PC-9 (cell line): ENCODE measurements at regions not wholly inside any gene's neighbourhood (a gene's known extent, or its start where the extent isn't known, plus 50 kb on each side); places are given as distances from the start of the nearest gene placed in this dataset.

Source experiments
- BruUV-seq: library from RNA; stranded (reverse); fragments of 400-500 nt; replicated peaks from 2 replicates; lab custom pipeline; 2021; lab: Mats Ljungman, UMichigan
- CTCF ChIA-PET: fragments of 300-600 bp; sonication (Branson Sonifier 250); formaldehyde crosslinking; loops from one replicate; lab custom pipeline; 2022; ENCODE audit warnings: antibody characterized with exemption; lab: Charles Lee
- POLR2A ChIA-PET: fragments of 300-600 bp; sonication (Branson Sonifier 250); formaldehyde crosslinking; loops from one replicate; lab custom pipeline; 2022; ENCODE audit warnings: antibody characterized with exemption; ENCODE audit not compliant: unreplicated experiment; lab: Charles Lee
- DNase-seq, 2 experiments: peaks; one replicate each; pipeline versions ENCODE4 v3.0.0 to v3.0.0-alpha.2; 2015 to 2022; ENCODE audit warnings: mixed read lengths in 1 of 2
- H2AFZ ChIP-seq: fragments of 200-600 bp; sonication (generic); 2 replicates; pipeline ENCODE4 v1.8.1; 2017; ENCODE audit warnings: antibody characterized with exemption
- H3F3A ChIP-seq: fragments of 200-600 bp; sonication (generic); 2 replicates; pipeline ENCODE4 v1.8.1; 2017; ENCODE audit warnings: antibody characterized with exemption, mild to moderate bottlenecking, low read depth; ENCODE audit not compliant: insufficient read depth
- H3K27ac ChIP-seq: fragments of 200-600 bp; sonication (generic); 2 replicates; pipeline ENCODE4 v1.6.1; 2016; ENCODE audit warnings: mixed run types
- H3K27me3 ChIP-seq: fragments of 200-600 bp; sonication (generic); 2 replicates; pipeline ENCODE4 v1.6.1; 2016; ENCODE audit warnings: low read depth, mixed run types; ENCODE audit not compliant: insufficient read depth
- H3K36me3 ChIP-seq: fragments of 200-600 bp; sonication (generic); 2 replicates; pipeline ENCODE4 v1.6.1; 2016; ENCODE audit warnings: low read depth, mixed run types
- H3K4me1 ChIP-seq: fragments of 200-600 bp; sonication (generic); replicated peaks from 2 replicates; pipeline ENCODE4 v1.6.1; 2016; ENCODE audit warnings: mixed run types; ENCODE audit not compliant: insufficient read depth
- H3K4me2 ChIP-seq: fragments of 200-600 bp; sonication (generic); 2 replicates; pipeline ENCODE4 v1.6.1; 2017; ENCODE audit warnings: mixed run types
- H3K4me3 ChIP-seq: fragments of 200-600 bp; sonication (generic); 2 replicates; pipeline ENCODE4 v1.6.1; 2016; ENCODE audit warnings: mixed run types
- H3K79me2 ChIP-seq: fragments of 200-600 bp; sonication (generic); 2 replicates; pipeline ENCODE4 v1.6.1; 2017; ENCODE audit warnings: low read depth, mixed run types
- H3K9me2 ChIP-seq: fragments of 200-600 bp; sonication (generic); 2 replicates; pipeline ENCODE4 v1.8.1; 2017; ENCODE audit warnings: mild to moderate bottlenecking; ENCODE audit not compliant: insufficient read depth
- H3K9me3 ChIP-seq: fragments of 200-600 bp; sonication (generic); 2 replicates; pipeline ENCODE4 v1.8.1; 2016; ENCODE audit warnings: low read depth; ENCODE audit not compliant: insufficient read depth
- H4K20me1 ChIP-seq: fragments of 200-600 bp; sonication (generic); 2 replicates; pipeline ENCODE4 v1.8.1; 2017; ENCODE audit not compliant: insufficient read depth
- CTCF ChIP-seq: fragments of 200-600 bp; sonication (generic); conservative IDR thresholded peaks from 2 replicates; pipeline ENCODE4 v1.6.1; 2017; ENCODE audit warnings: mixed run types, antibody characterized with exemption, mild to moderate bottlenecking, moderate library complexity
- EZH2 ChIP-seq: fragments of 200-600 bp; sonication (generic); IDR thresholded peaks from 2 replicates; pipeline ENCODE4 v1.8.0; 2017; ENCODE audit warnings: antibody characterized with exemption, low read depth
- intact Hi-C: fragments of 100-400 bp; cut with micrococcal nuclease; formaldehyde crosslinking; loops from one replicate; pipeline ENCODE4 v1.10.0; 2022; ENCODE audit not compliant: unreplicated experiment

GRCh38 chr4:147019091-147019490, 73.4 kb upstream of the TTC29 start:
- H3K9me3 ChIP-seq = no peaks in the 10 kb centered on the region
- no peak overlapping the region for H3K4me3 ChIP-seq
- no peaks in the 10 kb centered on the region for H3K4me1 ChIP-seq
- no TSS peak for BruUV-seq
- intact Hi-C loops = loop anchor here (1.0 to 2.0 kb wide), 4 partner anchors 78 to 847 kb away; no protein-coding TSS in a partner anchor
- no peak overlapping the region for H3K27ac ChIP-seq
- H3K9me2 ChIP-seq = no peaks in the 10 kb centered on the region
- no peaks in the 10 kb centered on the region for H3K36me3 ChIP-seq
- H3K4me2 ChIP-seq = no peak overlapping the region
- no peaks in the 10 kb centered on the region for H3K27me3 ChIP-seq
- CTCF ChIA-PET = interaction anchor here (0.6 to 1.6 kb wide), 4 partner anchors 75 to 570 kb away, joined by 3 to 25 read pairs (median 4); no protein-coding TSS in a partner anchor
- H2AFZ ChIP-seq = no peak overlapping the region
- POLR2A ChIA-PET = no interaction called here
- H4K20me1 ChIP-seq = no peaks in the 10 kb centered on the region
- DNase-seq = peak in 1 of 2 experiments; percentile 63
- no peaks in the 10 kb centered on the region for H3K79me2 ChIP-seq
- no peak for TF ChIP-seq EZH2
- TF ChIP-seq CTCF = peak; percentile 76
- H3F3A ChIP-seq = no peaks in the 10 kb centered on the region

- BruUV-seq = no TSS peak
- H3K36me3 ChIP-seq = no peaks in the 10 kb centered on the region
- no peak overlapping the region for H3K27ac ChIP-seq
- CTCF ChIA-PET = no interaction called here
- intact Hi-C loops = no loop called here
- no peak overlapping the region for H3K4me2 ChIP-seq
- H3K4me1 ChIP-seq = no peaks in the 10 kb centered on the region
- no peaks in the 10 kb centered on the region for H3K9me3 ChIP-seq
- H4K20me1 ChIP-seq = no peaks in the 10 kb centered on the region
- TF ChIP-seq EZH2 (no peak), CTCF (no peak)
- POLR2A ChIA-PET = no interaction called here
- H3K4me3 ChIP-seq = no peak overlapping the region
- no peak for DNase-seq
- no peak overlapping the region for H2AFZ ChIP-seq
- no peaks in the 10 kb centered on the region for H3K27me3 ChIP-seq
- no peaks in the 10 kb centered on the region for H3F3A ChIP-seq
- H3K79me2 ChIP-seq = no peaks in the 10 kb centered on the region
- no peaks in the 10 kb centered on the region for H3K9me2 ChIP-seq
Observed at GRCh38 chr4:147020456-147020855, 74.8 kb upstream of the TTC29 start.

- Histone ChIP-seq H3K79me2 (no peaks in the 10 kb centered on the region), H3K27me3 (no peaks in the 10 kb centered on the region), H2AFZ (no peak overlapping the region), H3F3A (no peaks in the 10 kb centered on the region), H3K27ac (no peak overlapping the region), H3K9me3 (no peaks in the 10 kb centered on the region), H3K36me3 (no peaks in the 10 kb centered on the region), H3K4me2 (no peak overlapping the region), H4K20me1 (no peaks in the 10 kb centered on the region), H3K4me1 (no peaks in the 10 kb centered on the region), H3K9me2 (no peaks in the 10 kb centered on the region), H3K4me3 (no peak overlapping the region)
- no peak for TF ChIP-seq EZH2
- TF ChIP-seq CTCF = no peak
- no peak for DNase-seq
- ChIA-PET POLR2A (no interaction called here), CTCF (no interaction called here)
- BruUV-seq = no TSS peak
- intact Hi-C loops = no loop called here
Observed at GRCh38 chr4:147025042-147025441, 79.4 kb upstream of the TTC29 start.
